ENCODE measurements at regions not wholly inside any gene's neighbourhood (a gene's known extent, or its start where the extent isn't known, plus 50 kb on each side); places are given as distances from the start of the nearest gene placed in this dataset.

- DNase-seq (ENCODE audit: low read depth): no peak
- H3K4me3 ChIP-seq (ENCODE audit: low read depth, low read length): no peak overlapping the region
- TF ChIP-seq, protein P1, sequence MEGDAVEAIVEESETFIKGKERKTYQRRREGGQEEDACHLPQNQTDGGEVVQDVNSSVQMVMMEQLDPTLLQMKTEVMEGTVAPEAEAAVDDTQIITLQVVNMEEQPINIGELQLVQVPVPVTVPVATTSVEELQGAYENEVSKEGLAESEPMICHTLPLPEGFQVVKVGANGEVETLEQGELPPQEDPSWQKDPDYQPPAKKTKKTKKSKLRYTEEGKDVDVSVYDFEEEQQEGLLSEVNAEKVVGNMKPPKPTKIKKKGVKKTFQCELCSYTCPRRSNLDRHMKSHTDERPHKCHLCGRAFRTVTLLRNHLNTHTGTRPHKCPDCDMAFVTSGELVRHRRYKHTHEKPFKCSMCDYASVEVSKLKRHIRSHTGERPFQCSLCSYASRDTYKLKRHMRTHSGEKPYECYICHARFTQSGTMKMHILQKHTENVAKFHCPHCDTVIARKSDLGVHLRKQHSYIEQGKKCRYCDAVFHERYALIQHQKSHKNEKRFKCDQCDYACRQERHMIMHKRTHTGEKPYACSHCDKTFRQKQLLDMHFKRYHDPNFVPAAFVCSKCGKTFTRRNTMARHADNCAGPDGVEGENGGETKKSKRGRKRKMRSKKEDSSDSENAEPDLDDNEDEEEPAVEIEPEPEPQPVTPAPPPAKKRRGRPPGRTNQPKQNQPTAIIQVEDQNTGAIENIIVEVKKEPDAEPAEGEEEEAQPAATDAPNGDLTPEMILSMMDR (IDR thresholded peaks at IDR 0.05; ENCODE audit: insufficient read depth, low read depth, low read length): no peak
Observed at GRCh38 chr5:125950012-125950615, 473.1 kb upstream of the GRAMD2B start.

GRCh38 chr5:125961150-125961549 lies 462.1 kb upstream of the GRAMD2B start:
- no peak for DNase-seq (ENCODE audit: low read depth)
- TF ChIP-seq, protein P1 (IDR thresholded peaks at IDR 0.05; ENCODE audit: insufficient read depth, low read depth, low read length): no peak
- no peak overlapping the region for H3K4me3 ChIP-seq (ENCODE audit: low read depth, low read length)

DNA sequence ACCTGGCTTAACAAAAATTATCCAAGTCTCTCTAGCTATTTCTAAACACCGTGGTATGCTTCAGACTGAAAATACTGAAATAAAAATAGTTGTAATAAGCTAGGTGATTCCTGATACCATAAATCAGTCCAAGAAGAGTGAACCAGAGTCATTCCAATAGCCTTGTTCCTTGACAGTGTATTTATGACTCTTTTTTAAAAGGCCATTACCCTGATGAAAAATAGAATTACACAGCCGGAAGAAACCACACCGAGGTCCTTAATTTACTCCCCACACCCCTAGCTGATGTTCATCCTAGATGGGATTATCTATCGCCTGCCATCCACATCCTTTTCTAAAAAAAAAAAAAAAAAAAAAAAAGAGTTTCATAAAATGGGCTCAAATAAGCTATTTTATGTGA lies 457.6 kb upstream of the GRAMD2B start:
- TF ChIP-seq, protein P1 (IDR thresholded peaks at IDR 0.05; ENCODE audit: insufficient read depth, low read depth, low read length): no peak
- no peak overlapping the region for H3K4me3 ChIP-seq (ENCODE audit: low read depth, low read length)
- DNase-seq (ENCODE audit: low read depth): no peak

DNA sequence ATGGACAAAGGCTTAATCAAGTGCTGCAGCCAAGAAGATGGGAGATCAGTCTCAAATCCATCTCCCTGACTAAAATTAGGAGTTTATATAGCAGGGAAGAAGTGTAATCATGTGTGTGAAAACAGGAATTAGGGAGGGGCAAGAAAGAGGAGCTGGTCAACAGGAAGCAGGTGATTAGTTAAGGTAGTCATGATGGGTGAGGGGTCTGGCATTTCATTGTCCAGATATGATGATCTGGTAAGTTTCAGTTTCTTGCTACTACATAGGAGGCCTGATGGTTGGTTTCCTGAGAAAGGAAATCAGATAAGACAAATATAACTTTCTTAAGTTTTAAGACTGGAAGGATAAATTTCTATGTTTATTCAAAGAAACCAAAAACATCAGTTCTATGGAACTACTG lies 455.6 kb upstream of the GRAMD2B start:
- TF ChIP-seq, protein P1 (IDR thresholded peaks at IDR 0.05; ENCODE audit: insufficient read depth, low read depth, low read length): no peak
- H3K4me3 ChIP-seq (ENCODE audit: low read depth, low read length): no peak overlapping the region

DNA sequence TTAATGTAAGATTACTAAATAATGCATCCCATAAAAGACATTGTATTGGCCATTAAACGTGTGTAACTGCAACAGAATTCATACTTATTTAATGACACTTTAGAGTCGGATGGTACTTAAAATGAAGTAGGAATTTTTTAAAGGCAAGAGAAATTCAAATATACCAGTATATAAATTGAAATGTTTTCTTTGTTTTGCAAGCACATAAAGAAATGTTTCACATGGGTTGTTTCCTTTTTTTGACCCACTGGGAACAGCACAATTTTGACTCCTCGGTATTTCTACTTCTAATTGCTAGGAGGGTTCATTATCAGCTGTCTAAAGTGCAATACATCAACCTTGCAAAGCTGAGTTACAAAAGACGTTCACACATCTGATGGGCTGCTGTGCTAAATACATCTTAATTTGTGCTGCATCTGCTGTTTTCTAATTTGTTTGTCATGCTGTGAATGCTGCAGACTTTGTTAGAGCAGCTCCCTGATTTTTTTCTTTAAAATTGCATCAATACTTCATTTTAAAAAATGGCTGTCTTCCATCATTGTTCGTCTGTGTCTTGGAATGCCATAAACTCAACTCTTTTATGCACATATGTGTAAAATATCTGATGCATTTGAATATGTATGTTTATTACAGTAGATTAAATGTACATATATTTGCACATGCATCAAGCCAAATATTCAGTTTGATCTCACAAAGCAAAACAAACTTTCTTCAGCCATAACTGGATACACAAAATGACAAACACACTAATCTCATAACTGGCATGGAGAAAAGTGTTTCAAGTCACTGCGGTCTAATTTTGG lies 454.0 kb upstream of the GRAMD2B start:
- H3K4me3 ChIP-seq (ENCODE audit: low read depth, low read length): no peak overlapping the region
- DNase-seq (ENCODE audit: low read depth): no peak
- TF ChIP-seq, protein P1 (IDR thresholded peaks at IDR 0.05; ENCODE audit: insufficient read depth, low read depth, low read length): no peak

More for the DNA sequence above, 455.6 kb upstream of the GRAMD2B start:
- DNase-seq (ENCODE audit: low read depth): no peak

DNA sequence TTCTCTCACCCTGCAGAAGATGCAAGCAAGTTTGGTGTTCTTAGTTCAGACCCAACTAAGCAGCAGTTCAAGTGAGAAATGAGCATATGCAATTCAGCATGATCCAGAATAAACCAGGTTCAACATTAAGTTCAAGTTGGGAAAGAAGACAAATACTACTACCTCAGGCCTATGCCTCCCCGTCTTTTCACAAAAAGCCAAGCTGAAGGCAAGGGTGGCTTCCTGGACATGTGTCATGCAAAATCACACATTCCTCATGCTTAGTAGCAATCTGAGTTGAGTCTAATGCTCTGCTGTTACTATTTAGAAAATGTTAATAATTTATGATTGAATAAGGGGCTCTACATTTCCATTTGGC lies 453.4 kb upstream of the GRAMD2B start:
- no peak overlapping the region for H3K4me3 ChIP-seq (ENCODE audit: low read depth, low read length)
- no peak for DNase-seq (ENCODE audit: low read depth)
- TF ChIP-seq, protein P1 (IDR thresholded peaks at IDR 0.05; ENCODE audit: insufficient read depth, low read depth, low read length): no peak

Data from fibroblast of villous mesenchyme (primary cell).